ENCODE measurements at regions not wholly inside any gene's neighbourhood (a gene's known extent, or its start where the extent isn't known, plus 50 kb on each side); places are given as distances from the start of the nearest gene placed in this dataset.

GRCh38 chr3:13179181-13179580, 106.0 kb upstream of the IQSEC1 start:
- TF ChIP-seq, protein P1, sequence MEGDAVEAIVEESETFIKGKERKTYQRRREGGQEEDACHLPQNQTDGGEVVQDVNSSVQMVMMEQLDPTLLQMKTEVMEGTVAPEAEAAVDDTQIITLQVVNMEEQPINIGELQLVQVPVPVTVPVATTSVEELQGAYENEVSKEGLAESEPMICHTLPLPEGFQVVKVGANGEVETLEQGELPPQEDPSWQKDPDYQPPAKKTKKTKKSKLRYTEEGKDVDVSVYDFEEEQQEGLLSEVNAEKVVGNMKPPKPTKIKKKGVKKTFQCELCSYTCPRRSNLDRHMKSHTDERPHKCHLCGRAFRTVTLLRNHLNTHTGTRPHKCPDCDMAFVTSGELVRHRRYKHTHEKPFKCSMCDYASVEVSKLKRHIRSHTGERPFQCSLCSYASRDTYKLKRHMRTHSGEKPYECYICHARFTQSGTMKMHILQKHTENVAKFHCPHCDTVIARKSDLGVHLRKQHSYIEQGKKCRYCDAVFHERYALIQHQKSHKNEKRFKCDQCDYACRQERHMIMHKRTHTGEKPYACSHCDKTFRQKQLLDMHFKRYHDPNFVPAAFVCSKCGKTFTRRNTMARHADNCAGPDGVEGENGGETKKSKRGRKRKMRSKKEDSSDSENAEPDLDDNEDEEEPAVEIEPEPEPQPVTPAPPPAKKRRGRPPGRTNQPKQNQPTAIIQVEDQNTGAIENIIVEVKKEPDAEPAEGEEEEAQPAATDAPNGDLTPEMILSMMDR (IDR thresholded peaks at IDR 0.05; ENCODE audit: insufficient read depth, low read length): no peak
- no peak overlapping the region for H3K4me3 ChIP-seq (ENCODE audit: low read depth, low read length)
- DNase-seq (ENCODE audit: low read depth): no peak

- no peak for DNase-seq (ENCODE audit: low read depth)
- H3K4me3 ChIP-seq (ENCODE audit: low read depth, low read length): no peak overlapping the region
- TF ChIP-seq, protein P1 (IDR thresholded peaks at IDR 0.05; ENCODE audit: insufficient read depth, low read length): no peak
These were observed 104.9 kb upstream of the IQSEC1 start for GRCh38 chr3:13178107-13178506.

GRCh38 chr3:13177641-13178040, 104.4 kb upstream of the IQSEC1 start:
- DNase-seq (ENCODE audit: low read depth): no peak

GRCh38 chr3:13177236-13177635, 104.0 kb upstream of the IQSEC1 start:
- DNase-seq (ENCODE audit: low read depth): no peak
- TF ChIP-seq, protein P1 (IDR thresholded peaks at IDR 0.05; ENCODE audit: insufficient read depth, low read length): no peak
- H3K4me3 ChIP-seq (ENCODE audit: low read depth, low read length): no peak overlapping the region

More at GRCh38 chr3:13177641-13178040, 104.4 kb upstream of the IQSEC1 start:
- TF ChIP-seq, protein P1 (IDR thresholded peaks at IDR 0.05; ENCODE audit: insufficient read depth, low read length): no peak
- H3K4me3 ChIP-seq (ENCODE audit: low read depth, low read length): no peak overlapping the region

GRCh38 chr3:13176445-13176844, 103.2 kb upstream of the IQSEC1 start:
- TF ChIP-seq, protein P1 (IDR thresholded peaks at IDR 0.05; ENCODE audit: insufficient read depth, low read length): no peak
- no peak overlapping the region for H3K4me3 ChIP-seq (ENCODE audit: low read depth, low read length)
- no peak for DNase-seq (ENCODE audit: low read depth)

- no peak for DNase-seq (ENCODE audit: low read depth)
- TF ChIP-seq, protein P1 (IDR thresholded peaks at IDR 0.05; ENCODE audit: insufficient read depth, low read length): no peak
- H3K4me3 ChIP-seq (ENCODE audit: low read depth, low read length): no peak overlapping the region
These were observed 101.5 kb upstream of the IQSEC1 start for GRCh38 chr3:13174803-13175135.

- no peak overlapping the region for H3K4me3 ChIP-seq (ENCODE audit: low read depth, low read length)
- TF ChIP-seq, protein P1 (IDR thresholded peaks at IDR 0.05; ENCODE audit: insufficient read depth, low read length): no peak
- no peak for DNase-seq (ENCODE audit: low read depth)
These were observed 101.0 kb upstream of the IQSEC1 start for GRCh38 chr3:13174011-13174802.

Measured in fibroblast of the aortic adventitia (primary cell).